Calu3 (cell line): ENCODE measurements at regions not wholly inside any gene's neighbourhood (a gene's known extent, or its start where the extent isn't known, plus 50 kb on each side); places are given as distances from the start of the nearest gene placed in this dataset.

ENCODE experiments used
- BruUV-seq: library from RNA; stranded (reverse); fragments of 400-500 nt; replicated peaks from 2 replicates; lab custom pipeline; 2021; lab: Mats Ljungman, UMichigan
- CTCF ChIA-PET: fragments of 300-600 bp; sonication (Branson Sonifier 250); formaldehyde crosslinking; loops from one replicate; lab custom pipeline; 2022; ENCODE audit warnings: antibody characterized with exemption; lab: Charles Lee
- DNase-seq: peaks from one replicate; pipeline ENCODE4 v3.0.0; 2022
- H3K27ac Mint-ChIP-seq: one replicate; pipeline ENCODE4 v1.8.0; 2022; ENCODE audit warnings: mixed read lengths; ENCODE audit not compliant: unreplicated experiment
- H3K27me3 Mint-ChIP-seq: one replicate; pipeline ENCODE4 v1.8.0; 2022; ENCODE audit warnings: mixed read lengths; ENCODE audit not compliant: unreplicated experiment
- H3K36me3 Mint-ChIP-seq: one replicate; pipeline ENCODE4 v1.8.0; 2022; ENCODE audit warnings: mild to moderate bottlenecking, moderate library complexity, mixed read lengths; ENCODE audit not compliant: insufficient read depth, unreplicated experiment
- H3K4me1 Mint-ChIP-seq: one replicate; pipeline ENCODE4 v1.8.0; 2022; ENCODE audit warnings: mild to moderate bottlenecking, low read depth, mixed read lengths; ENCODE audit not compliant: unreplicated experiment
- H3K4me3 Mint-ChIP-seq: one replicate; pipeline ENCODE4 v1.8.0; 2022; ENCODE audit warnings: mild to moderate bottlenecking, low read depth, moderate library complexity, mixed read lengths; ENCODE audit not compliant: unreplicated experiment
- H3K9me3 Mint-ChIP-seq: one replicate; pipeline ENCODE4 v1.8.0; 2022; ENCODE audit warnings: low read depth, mixed read lengths; ENCODE audit not compliant: unreplicated experiment
- CTCF ChIP-seq: fragments of 200-600 bp; IDR thresholded peaks from one replicate; pipeline ENCODE4 v1.8.0; 2022; ENCODE audit warnings: antibody characterized with exemption; ENCODE audit not compliant: unreplicated experiment
- intact Hi-C: fragments of 100-400 bp; cut with micrococcal nuclease; formaldehyde crosslinking; loops from one replicate; pipeline ENCODE4 v1.10.0; 2022; ENCODE audit not compliant: unreplicated experiment

GRCh38 chr9:2303056-2303455, 287.9 kb downstream of the SMARCA2 start:
- Mint-ChIP-seq H3K36me3 (no peaks in the 10 kb centered on the region), H3K9me3 (peaks cover 2% of the 10 kb centered on the region), H3K27me3 (no peaks in the 10 kb centered on the region), H3K4me1 (peaks cover 6% of the 10 kb centered on the region), H3K4me3 (no peak overlapping the region), H3K27ac (no peak overlapping the region)
- DNase-seq = no peak
- no peak for TF ChIP-seq CTCF
- CTCF ChIA-PET = no interaction called here
- intact Hi-C loops = no loop called here
- BruUV-seq = no TSS peak

GRCh38 chr9:2307480-2307879, 292.3 kb downstream of the SMARCA2 start:
- CTCF ChIA-PET = no interaction called here
- Mint-ChIP-seq H3K36me3 (no peaks in the 10 kb centered on the region), H3K4me1 (no peaks in the 10 kb centered on the region), H3K27me3 (no peaks in the 10 kb centered on the region), H3K27ac (no peak overlapping the region), H3K4me3 (no peak overlapping the region), H3K9me3 (peaks cover 8% of the 10 kb centered on the region)
- intact Hi-C loops = no loop called here
- no peak for DNase-seq
- BruUV-seq = no TSS peak
- no peak for TF ChIP-seq CTCF

GRCh38 chr9:2311920-2312319, 296.8 kb downstream of the SMARCA2 start:
- BruUV-seq = no TSS peak
- intact Hi-C loops = no loop called here
- H3K27ac Mint-ChIP-seq = no peak overlapping the region
- CTCF ChIA-PET = no interaction called here
- H3K4me3 Mint-ChIP-seq = no peak overlapping the region
- no peak for TF ChIP-seq CTCF
- H3K4me1 Mint-ChIP-seq = no peaks in the 10 kb centered on the region
- no peaks in the 10 kb centered on the region for H3K27me3 Mint-ChIP-seq
- H3K9me3 Mint-ChIP-seq = peaks cover 12% of the 10 kb centered on the region
- DNase-seq = no peak
- no peaks in the 10 kb centered on the region for H3K36me3 Mint-ChIP-seq

- no peaks in the 10 kb centered on the region for H3K27me3 Mint-ChIP-seq
- no peaks in the 10 kb centered on the region for H3K36me3 Mint-ChIP-seq
- no TSS peak for BruUV-seq
- TF ChIP-seq CTCF = no peak
- H3K4me3 Mint-ChIP-seq = no peak overlapping the region
- H3K9me3 Mint-ChIP-seq = peaks cover 8% of the 10 kb centered on the region
- no peak overlapping the region for H3K27ac Mint-ChIP-seq
- intact Hi-C loops = no loop called here
- H3K4me1 Mint-ChIP-seq = no peaks in the 10 kb centered on the region
- CTCF ChIA-PET = no interaction called here
- DNase-seq = no peak
Measured at GRCh38 chr9:2313512-2313911, 298.4 kb downstream of the SMARCA2 start.
